ENCODE measurements at regions not wholly inside any gene's neighbourhood (a gene's known extent, or its start where the extent isn't known, plus 50 kb on each side); places are given as distances from the start of the nearest gene placed in this dataset.

GRCh38 chr13:89900104-89900765 is 1447.3 kb upstream of the MIR17HG start:
- TF ChIP-seq CTCF (IDR thresholded peaks at IDR 0.05) = no peak
- TF ChIP-seq EZH2 (IDR thresholded peaks at IDR 0.05) = no peak

All from neural progenitor cell (in vitro differentiated cells).